DND-41 (cell line): ENCODE measurements at regions not wholly inside any gene's neighbourhood (a gene's known extent, or its start where the extent isn't known, plus 50 kb on each side); places are given as distances from the start of the nearest gene placed in this dataset.

Experiments used
- CTCF ChIP-seq: IDR thresholded peaks from 2 replicates; pipeline ENCODE4 v1.5.1; 2012; ENCODE audit warnings: borderline replicate concordance, low read length, moderate library complexity, mild to moderate bottlenecking; ENCODE audit not compliant: poor library complexity, severe bottlenecking; ENCODE audit errors: extremely low read depth
- EZH2 ChIP-seq: IDR thresholded peaks from 3 replicates; pipeline ENCODE4 v1.6.1; 2012; ENCODE audit warnings: borderline replicate concordance, low read depth, mild to moderate bottlenecking, moderate library complexity, low read length, inconsistent platforms; ENCODE audit not compliant: severe bottlenecking

DNA sequence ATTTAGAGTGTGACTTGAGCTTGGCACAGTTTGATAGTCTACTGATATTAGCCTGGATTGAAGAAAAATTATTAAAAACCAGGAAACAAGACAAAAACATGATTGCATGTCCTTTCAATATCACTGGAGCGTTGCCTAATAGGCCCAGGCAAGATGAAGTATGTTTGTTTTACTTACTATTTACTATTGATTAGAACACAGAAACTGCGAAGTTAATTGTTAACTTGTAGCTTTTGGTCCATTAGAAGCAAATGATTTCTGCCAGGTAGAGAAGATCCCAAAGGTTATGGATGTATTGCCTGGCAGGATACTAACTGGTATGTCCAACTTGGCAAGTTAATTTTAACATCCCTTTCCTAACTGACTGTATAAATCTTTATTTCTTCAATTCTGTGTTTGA, 268.9 kb downstream of the ETNK1 start:
- TF ChIP-seq CTCF (no peak), EZH2 (no peak)
